H9 (cell line): ENCODE measurements at regions not wholly inside any gene's neighbourhood (a gene's known extent, or its start where the extent isn't known, plus 50 kb on each side); places are given as distances from the start of the nearest gene placed in this dataset.

Source experiments
- DNase-seq: peaks from one replicate; pipeline ENCODE4 v3.0.0-alpha.2; 2017
- H2AFZ ChIP-seq: one replicate; pipeline ENCODE4 v1.6.1; 2013; ENCODE audit warnings: mild to moderate bottlenecking, low read length, control low read depth, moderate library complexity
- H2AK5ac ChIP-seq: 2 replicates; pipeline ENCODE4 v1.6.1; 2013; ENCODE audit warnings: low read length, control low read depth, mixed read lengths; ENCODE audit not compliant: insufficient read length
- H2BK120ac ChIP-seq: one replicate; pipeline ENCODE4 v1.6.1; 2013; ENCODE audit warnings: low read depth, mild to moderate bottlenecking, low read length, control low read depth, inconsistent platforms; ENCODE audit not compliant: poor library complexity, severe bottlenecking
- H2BK12ac ChIP-seq: 2 replicates; pipeline ENCODE4 v1.6.1; 2013; ENCODE audit warnings: low read length, control low read depth, mixed read lengths, low read depth; ENCODE audit not compliant: insufficient read length
- H2BK15ac ChIP-seq: 2 replicates; pipeline ENCODE4 v1.6.1; 2013; ENCODE audit warnings: low read depth, low read length, control low read depth
- H2BK20ac ChIP-seq: one replicate; pipeline ENCODE4 v1.6.1; 2013; ENCODE audit warnings: low read depth, mild to moderate bottlenecking, low read length, control low read depth, inconsistent platforms; ENCODE audit not compliant: poor library complexity, severe bottlenecking
- H2BK5ac ChIP-seq: 2 replicates; pipeline ENCODE4 v1.6.1; 2013; ENCODE audit warnings: low read length, control low read depth, mixed read lengths; ENCODE audit not compliant: insufficient read length
- H3K14ac ChIP-seq: 2 replicates; pipeline ENCODE4 v1.6.1; 2013; ENCODE audit warnings: low read length, control low read depth; ENCODE audit not compliant: insufficient read depth
- H3K18ac ChIP-seq: 2 replicates; pipeline ENCODE4 v1.6.1; 2013; ENCODE audit warnings: low read depth, mild to moderate bottlenecking, mixed read lengths, low read length, control low read depth; ENCODE audit not compliant: insufficient read length
- H3K23ac ChIP-seq: 2 replicates; pipeline ENCODE4 v1.6.1; 2013; ENCODE audit warnings: low read length, control low read depth, mixed read lengths, low read depth; ENCODE audit not compliant: insufficient read length
- H3K23me2 ChIP-seq: 2 replicates; pipeline ENCODE4 v1.6.1; 2013; ENCODE audit warnings: low read depth, mild to moderate bottlenecking, mixed read lengths, low read length, control low read depth; ENCODE audit not compliant: insufficient read length, poor library complexity, severe bottlenecking
- H3K27ac ChIP-seq: 2 replicates; pipeline ENCODE4 v1.5.1; 2013; ENCODE audit warnings: low read length, control low read depth, mixed read lengths, low read depth; ENCODE audit not compliant: insufficient read length
- H3K27me3 ChIP-seq: 2 replicates; pipeline ENCODE4 v1.6.1; 2013; ENCODE audit warnings: low read length, control low read depth, inconsistent platforms; ENCODE audit not compliant: insufficient read depth
- H3K4ac ChIP-seq: 2 replicates; pipeline ENCODE4 v1.6.1; 2013; ENCODE audit warnings: low read depth, mild to moderate bottlenecking, control low read depth, inconsistent platforms, low read length, moderate library complexity
- H3K4me1 ChIP-seq: 2 replicates; pipeline ENCODE4 v1.6.1; 2013; ENCODE audit warnings: low read length, control low read depth, inconsistent platforms; ENCODE audit not compliant: insufficient read depth
- H3K4me2 ChIP-seq: 2 replicates; pipeline ENCODE4 v1.6.1; 2013; ENCODE audit warnings: low read length, control low read depth, mixed read lengths; ENCODE audit not compliant: insufficient read length, insufficient read depth
- H3K56ac ChIP-seq: 2 replicates; pipeline ENCODE4 v1.6.1; 2013; ENCODE audit warnings: low read depth, mild to moderate bottlenecking, mixed read lengths, low read length, control low read depth; ENCODE audit not compliant: insufficient read length
- H3K79me1 ChIP-seq: 2 replicates; pipeline ENCODE4 v1.6.1; 2013; ENCODE audit warnings: low read depth, mild to moderate bottlenecking, moderate library complexity, low read length, control low read depth, inconsistent platforms; ENCODE audit not compliant: insufficient read depth, poor library complexity, severe bottlenecking
- H3K79me2 ChIP-seq: 2 replicates; pipeline ENCODE4 v1.6.1; 2013; ENCODE audit warnings: low read length, control low read depth, inconsistent platforms; ENCODE audit not compliant: insufficient read depth
- H3K9ac ChIP-seq: 2 replicates; pipeline ENCODE4 v1.6.1; 2013; ENCODE audit warnings: low read length, control low read depth, mixed read lengths; ENCODE audit not compliant: insufficient read length; ENCODE audit errors: extremely low read depth
- H3K9me3 ChIP-seq: one replicate; pipeline ENCODE4 v1.6.1; 2013; ENCODE audit warnings: low read depth, low read length, inconsistent platforms; ENCODE audit not compliant: control insufficient read depth
- H3T11ph ChIP-seq: one replicate; pipeline ENCODE4 v1.6.1; 2013; ENCODE audit warnings: mild to moderate bottlenecking, low read length, control low read depth, inconsistent platforms
- H4K20me1 ChIP-seq: one replicate; pipeline ENCODE4 v1.6.1; 2013; ENCODE audit not compliant: control insufficient read depth, insufficient read length, insufficient read depth
- H4K5ac ChIP-seq: 2 replicates; pipeline ENCODE4 v1.6.1; 2013; ENCODE audit warnings: low read depth, mild to moderate bottlenecking, mixed read lengths, low read length, control low read depth; ENCODE audit not compliant: insufficient read length
- H4K8ac ChIP-seq: replicated peaks from 2 replicates; pipeline ENCODE4 v1.6.1; 2013; ENCODE audit warnings: low read length, control low read depth, mixed read lengths, low read depth; ENCODE audit not compliant: insufficient read length
- H4K91ac ChIP-seq: 2 replicates; pipeline ENCODE4 v1.6.1; 2013; ENCODE audit warnings: low read depth, mild to moderate bottlenecking, moderate library complexity, mixed read lengths, low read length, control low read depth; ENCODE audit not compliant: insufficient read length
- H3K27ac Mint-ChIP-seq, 3 experiments: 2 replicates in 2 of 3; 3 replicates in 1 of 3; pipeline ENCODE4 v1.8.0; 2020 to 2021; ENCODE audit warnings: mixed read lengths in 3 of 3, mild to moderate bottlenecking in 1 of 3, moderate library complexity in 1 of 3
- H3K27me3 Mint-ChIP-seq: 2 replicates; pipeline ENCODE4 v1.8.0; 2021; ENCODE audit warnings: low read depth, mild to moderate bottlenecking, moderate library complexity, mixed read lengths
- H3K36me3 Mint-ChIP-seq, 3 experiments: 2 replicates in 2 of 3; 3 replicates in 1 of 3; pipeline ENCODE4 v1.8.0; 2020 to 2021; ENCODE audit warnings: low read depth in 3 of 3, mixed read lengths in 3 of 3; ENCODE audit not compliant: insufficient read depth in 1 of 3
- H3K4me1 Mint-ChIP-seq, 2 experiments: 2 replicates each; pipeline ENCODE4 v1.8.0; 2020; ENCODE audit warnings: mixed read lengths in 2 of 2
- H3K4me3 Mint-ChIP-seq, 2 experiments: 2 replicates in 1 of 2; 3 replicates in 1 of 2; pipeline ENCODE4 v1.8.0; 2020 to 2021; ENCODE audit warnings: mild to moderate bottlenecking in 2 of 2, mixed read lengths in 2 of 2, moderate library complexity in 1 of 2
- H3K9me3 Mint-ChIP-seq, 2 experiments: 2 replicates in 1 of 2; 3 replicates in 1 of 2; pipeline ENCODE4 v1.8.0; 2020; ENCODE audit warnings: mild to moderate bottlenecking in 2 of 2, mixed read lengths in 2 of 2, moderate library complexity in 1 of 2
- WGBS: extraction: QIAGEN DNeasy Blood & Tissue Kit; methylation state at CpG from one replicate; pipeline ENCODE4 v1.1.7; 2013; ENCODE audit warnings: missing lambda C conversion rate, low lambda C conversion rate, mixed read lengths; ENCODE audit not compliant: insufficient read length; ENCODE audit errors: extremely low coverage; 5-methylcytosine and 5-hydroxymethylcytosine counted together
- TF ChIP-seq, protein P1 (sequence below): fragments of 200-600 bp; sonication (generic); conservative IDR thresholded peaks from 3 replicates; pipeline ENCODE4 v1.8.0; 2021; ENCODE audit warnings: antibody characterized with exemption, mild to moderate bottlenecking

DNA sequence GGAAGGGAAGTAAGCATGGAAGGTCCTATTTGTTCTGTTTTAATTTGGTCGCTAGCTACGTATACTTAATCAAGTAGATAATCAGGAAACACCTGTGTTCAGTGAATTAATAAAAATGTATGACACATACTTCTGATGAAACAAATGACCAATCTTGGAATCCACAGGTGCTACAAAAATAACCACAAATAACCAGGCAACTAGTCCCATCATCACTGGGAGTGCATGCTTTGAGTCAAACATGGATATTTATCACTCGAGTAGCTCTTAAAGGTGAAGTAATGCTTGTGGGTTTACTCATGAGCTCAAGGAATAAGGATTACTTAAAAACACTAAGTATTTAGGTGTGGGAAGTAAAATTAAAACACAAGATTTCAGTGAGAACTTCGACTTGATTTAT lies 285.6 kb upstream of the ID4 start:
- Histone ChIP-seq H3K23ac (no peak overlapping the region), H4K91ac (no peak overlapping the region), H3K9me3 (no peaks in the 10 kb centered on the region), H2BK120ac (no peak overlapping the region), H3K4me1 (no peaks in the 10 kb centered on the region), H2AFZ (no peak overlapping the region), H2AK5ac (no peak overlapping the region), H3T11ph (no peak overlapping the region), H4K5ac (no peak overlapping the region), H3K18ac (no peak overlapping the region), H4K8ac (no peak overlapping the region), H3K56ac (no peak overlapping the region), H3K27me3 (no peaks in the 10 kb centered on the region), H2BK20ac (no peak overlapping the region), H3K23me2 (no peaks in the 10 kb centered on the region), H3K79me1 (no peaks in the 10 kb centered on the region), H3K79me2 (no peaks in the 10 kb centered on the region), H2BK12ac (no peak overlapping the region), H3K9ac (no peak overlapping the region), H3K4ac (no peak overlapping the region), H3K14ac (no peak overlapping the region), H2BK15ac (no peak overlapping the region), H2BK5ac (no peak overlapping the region), H4K20me1 (no peaks in the 10 kb centered on the region), H3K4me2 (no peak overlapping the region), H3K27ac (no peak overlapping the region)
- DNase-seq = no peak
- no peaks in the 10 kb centered on the region for H3K4me1 Mint-ChIP-seq
- H3K9me3 Mint-ChIP-seq = no peaks in the 10 kb centered on the region; a peak in 1 of 5 replicates
- WGBS = no CpG with 5 or more reads among the region's 4 CpGs
- no peak overlapping the region for H3K4me3 Mint-ChIP-seq
- no peaks in the 10 kb centered on the region for H3K36me3 Mint-ChIP-seq
- TF ChIP-seq, protein P1, sequence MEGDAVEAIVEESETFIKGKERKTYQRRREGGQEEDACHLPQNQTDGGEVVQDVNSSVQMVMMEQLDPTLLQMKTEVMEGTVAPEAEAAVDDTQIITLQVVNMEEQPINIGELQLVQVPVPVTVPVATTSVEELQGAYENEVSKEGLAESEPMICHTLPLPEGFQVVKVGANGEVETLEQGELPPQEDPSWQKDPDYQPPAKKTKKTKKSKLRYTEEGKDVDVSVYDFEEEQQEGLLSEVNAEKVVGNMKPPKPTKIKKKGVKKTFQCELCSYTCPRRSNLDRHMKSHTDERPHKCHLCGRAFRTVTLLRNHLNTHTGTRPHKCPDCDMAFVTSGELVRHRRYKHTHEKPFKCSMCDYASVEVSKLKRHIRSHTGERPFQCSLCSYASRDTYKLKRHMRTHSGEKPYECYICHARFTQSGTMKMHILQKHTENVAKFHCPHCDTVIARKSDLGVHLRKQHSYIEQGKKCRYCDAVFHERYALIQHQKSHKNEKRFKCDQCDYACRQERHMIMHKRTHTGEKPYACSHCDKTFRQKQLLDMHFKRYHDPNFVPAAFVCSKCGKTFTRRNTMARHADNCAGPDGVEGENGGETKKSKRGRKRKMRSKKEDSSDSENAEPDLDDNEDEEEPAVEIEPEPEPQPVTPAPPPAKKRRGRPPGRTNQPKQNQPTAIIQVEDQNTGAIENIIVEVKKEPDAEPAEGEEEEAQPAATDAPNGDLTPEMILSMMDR = no peak
- no peaks in the 10 kb centered on the region for H3K27me3 Mint-ChIP-seq
- H3K27ac Mint-ChIP-seq = no peak overlapping the region
